Gastroesophageal sphincter (tissue), 4 donors: ENCODE measurements at regions not wholly inside any gene's neighbourhood (a gene's known extent, or its start where the extent isn't known, plus 50 kb on each side); places are given as distances from the start of the nearest gene placed in this dataset.

Experiments
- ATAC-seq: fragments of 150-250 bp; one replicate; pipeline ENCODE4 v1.9.1; 2016; ENCODE audit warnings: mild to moderate bottlenecking, moderate library complexity
- H3K27ac ChIP-seq, 4 donors: fragments of 200-600 bp; sonication (generic) in 3 of 4; 1 replicate in 3 of 4; 2 replicates in 1 of 4; pipeline ENCODE4 v1.5.1; 2016 to 2019
- H3K27me3 ChIP-seq: fragments of 200-600 bp; sonication (generic); one replicate; pipeline ENCODE4 v1.5.1; 2019
- H3K36me3 ChIP-seq, 2 donors: fragments of 200-600 bp; sonication (generic); one replicate each; pipeline ENCODE4 v1.5.1; 2019; ENCODE audit warnings: control low read depth in 1 of 2
- H3K4me1 ChIP-seq, 3 donors: fragments of 200-600 bp; sonication (generic); 1 replicate in 2 of 3; 2 replicates in 1 of 3; pipeline ENCODE4 v1.5.1; 2016 to 2019; ENCODE audit warnings: control low read depth in 2 of 3
- H3K4me3 ChIP-seq, 2 donors: fragments of 200-600 bp; sonication (generic); one replicate each; pipeline ENCODE4 v1.5.1; 2019; ENCODE audit warnings: mild to moderate bottlenecking in 1 of 2, moderate library complexity in 1 of 2
- H3K9me3 ChIP-seq, 3 donors: fragments of 200-600 bp; sonication (generic); one replicate each; pipeline ENCODE4 v1.5.1; 2017 to 2019; ENCODE audit warnings: control low read depth in 2 of 3
- CTCF ChIP-seq, 4 experiments: fragments of 200-600 bp in 2 of 4; fragments of 450-650 bp in 2 of 4; sonication (generic) in 1 of 4; IDR thresholded peaks; one replicate each; pipeline ENCODE4 v1.5.1; 2017 to 2019; ENCODE audit warnings: antibody characterized with exemption in 4 of 4, mild to moderate bottlenecking in 2 of 4, moderate library complexity in 2 of 4
- EP300 ChIP-seq: sonication (generic); formaldehyde crosslinking; IDR thresholded peaks from one replicate; pipeline ENCODE4 v1.6.1; 2017; ENCODE audit warnings: antibody characterized with exemption, mild to moderate bottlenecking
- POLR2A ChIP-seq, 2 donors: fragments of 450-650 bp; IDR thresholded peaks; one replicate each; pipeline ENCODE4 v1.6.1; 2017; ENCODE audit warnings: antibody characterized with exemption in 2 of 2, mild to moderate bottlenecking in 2 of 2, moderate library complexity in 1 of 2
- POLR2AphosphoS5 ChIP-seq: sonication (generic); formaldehyde crosslinking; IDR thresholded peaks from one replicate; pipeline ENCODE4 v1.6.1; 2017; ENCODE audit warnings: antibody characterized with exemption
- WGBS, 2 donors: methylation state at CpG; one replicate each; pipeline ENCODE4 v1.1.5; 2018; ENCODE audit warnings: low coverage in 1 of 2; 5-methylcytosine and 5-hydroxymethylcytosine counted together

GRCh38 chr3:68123231-68123630 is 468.8 kb upstream of the SUCLG2 start:
- no peak overlapping the region for H3K27ac ChIP-seq
- ATAC-seq = no peak
- no peaks in the 10 kb centered on the region for H3K27me3 ChIP-seq
- no peaks in the 10 kb centered on the region for H3K9me3 ChIP-seq
- H3K4me3 ChIP-seq = no peak overlapping the region
- H3K36me3 ChIP-seq = no peaks in the 10 kb centered on the region
- WGBS, 2 donors = 79 to 90% methylated on average over 2 to 4 of the region's 4 CpGs
- no peaks in the 10 kb centered on the region for H3K4me1 ChIP-seq
- TF ChIP-seq CTCF (IDR thresholded peaks at IDR 0.05) (no peak), EP300 (no peak), POLR2A (IDR thresholded peaks at IDR 0.05) (no peak), POLR2AphosphoS5 (no peak)

- Histone ChIP-seq H3K36me3 (no peaks in the 10 kb centered on the region), H3K4me1 (no peaks in the 10 kb centered on the region), H3K4me3 (no peak overlapping the region), H3K9me3 (no peaks in the 10 kb centered on the region), H3K27ac (no peak overlapping the region), H3K27me3 (no peaks in the 10 kb centered on the region)
- no peak for ATAC-seq
- WGBS, 2 donors = 11 to 44% methylated on average over 1 of the region's 1 CpG
- TF ChIP-seq EP300 = no peak
- TF ChIP-seq POLR2AphosphoS5 = no peak
- no peak for TF ChIP-seq CTCF (IDR thresholded peaks at IDR 0.05)
- TF ChIP-seq POLR2A (IDR thresholded peaks at IDR 0.05) = no peak
Measured at GRCh38 chr3:68121287-68121686, 466.9 kb upstream of the SUCLG2 start.

- Histone ChIP-seq H3K27me3 (no peaks in the 10 kb centered on the region), H3K4me3 (no peak overlapping the region), H3K4me1 (no peaks in the 10 kb centered on the region), H3K27ac (no peak overlapping the region), H3K9me3 (no peaks in the 10 kb centered on the region), H3K36me3 (no peaks in the 10 kb centered on the region)
- TF ChIP-seq CTCF (IDR thresholded peaks at IDR 0.05) (no peak), POLR2A (IDR thresholded peaks at IDR 0.05) (no peak), POLR2AphosphoS5 (no peak), EP300 (no peak)
- 100% methylated on average over 1 of the region's 1 CpG for WGBS, 2 donors
- ATAC-seq = no peak
Measured at GRCh38 chr3:68116580-68116979, 462.2 kb upstream of the SUCLG2 start.

GRCh38 chr3:68103811-68104210 is 449.4 kb upstream of the SUCLG2 start:
- no peaks in the 10 kb centered on the region for H3K27me3 ChIP-seq
- H3K36me3 ChIP-seq = no peaks in the 10 kb centered on the region
- TF ChIP-seq EP300 (no peak), POLR2AphosphoS5 (no peak), POLR2A (IDR thresholded peaks at IDR 0.05) (no peak), CTCF (IDR thresholded peaks at IDR 0.05) (no peak)
- no peak overlapping the region for H3K4me3 ChIP-seq
- 28% methylated on average over 1 of the region's 1 CpG; no CpG with 5 or more reads in 1 of the 2 donors for WGBS, 2 donors
- ATAC-seq = no peak
- no peaks in the 10 kb centered on the region for H3K4me1 ChIP-seq
- no peak overlapping the region for H3K27ac ChIP-seq
- H3K9me3 ChIP-seq = peaks cover 0 to 8% (median 0%) of the 10 kb centered on the region in 3 donors

GRCh38 chr3:68090571-68090970 is 436.2 kb upstream of the SUCLG2 start:
- ATAC-seq = no peak
- H3K36me3 ChIP-seq = no peaks in the 10 kb centered on the region
- H3K4me1 ChIP-seq = peaks cover 0 to 4% (median 4%) of the 10 kb centered on the region in 3 donors
- H3K9me3 ChIP-seq = no peaks in the 10 kb centered on the region
- no peak overlapping the region for H3K4me3 ChIP-seq
- no peak overlapping the region for H3K27ac ChIP-seq
- TF ChIP-seq EP300 (no peak), POLR2A (IDR thresholded peaks at IDR 0.05) (no peak), CTCF (IDR thresholded peaks at IDR 0.05) (no peak), POLR2AphosphoS5 (no peak)
- H3K27me3 ChIP-seq = no peaks in the 10 kb centered on the region
- WGBS, 2 donors = 56 to 60% methylated on average over 1 of the region's 1 CpG
